GM19240 (cell line): ENCODE measurements at regions not wholly inside any gene's neighbourhood (a gene's known extent, or its start where the extent isn't known, plus 50 kb on each side); places are given as distances from the start of the nearest gene placed in this dataset.

Experiments used
- DNase-seq: peaks from one replicate; pipeline ENCODE4 v3.0.0; 2011; ENCODE audit warnings: low spot score; ENCODE audit not compliant: insufficient read length

GRCh38 chr3:189042832-189043231 lies 128.9 kb upstream of the TPRG1 start:
- DNase-seq: no peak

- DNase-seq: no peak
These were observed 122.1 kb upstream of the TPRG1 start for GRCh38 chr3:189049458-189050236.

GRCh38 chr3:189053322-189053721 lies 118.4 kb upstream of the TPRG1 start:
- no peak for DNase-seq

- no peak for DNase-seq
These were observed 115.0 kb upstream of the TPRG1 start for GRCh38 chr3:189056646-189057335.

GRCh38 chr3:189057369-189057768 lies 114.4 kb upstream of the TPRG1 start:
- no peak for DNase-seq

GRCh38 chr3:189058071-189058470 lies 113.7 kb upstream of the TPRG1 start:
- no peak for DNase-seq

GRCh38 chr3:189070965-189071364 lies 100.8 kb upstream of the TPRG1 start:
- no peak for DNase-seq

GRCh38 chr3:189071446-189071845 lies 100.3 kb upstream of the TPRG1 start:
- no peak for DNase-seq

GRCh38 chr3:189076449-189076848 lies 95.3 kb upstream of the TPRG1 start:
- no peak for DNase-seq

- no peak for DNase-seq
These were observed 91.0 kb upstream of the TPRG1 start for GRCh38 chr3:189080745-189081144.

GRCh38 chr3:189082666-189083427 lies 88.9 kb upstream of the TPRG1 start:
- DNase-seq: no peak

GRCh38 chr3:189084620-189085019 lies 87.2 kb upstream of the TPRG1 start:
- no peak for DNase-seq

- DNase-seq: no peak
These were observed 79.2 kb upstream of the TPRG1 start for GRCh38 chr3:189092547-189092946.

- no peak for DNase-seq
These were observed 77.2 kb upstream of the TPRG1 start for GRCh38 chr3:189094539-189094938.

- DNase-seq: no peak
These were observed 75.7 kb upstream of the TPRG1 start for GRCh38 chr3:189096092-189096491.

- no peak for DNase-seq
These were observed 72.7 kb upstream of the TPRG1 start for GRCh38 chr3:189099031-189099471.

- no peak for DNase-seq
These were observed 72.1 kb upstream of the TPRG1 start for GRCh38 chr3:189099505-189100290.

- no peak for DNase-seq
These were observed 70.9 kb upstream of the TPRG1 start for GRCh38 chr3:189100866-189101265.

GRCh38 chr3:189101594-189101993 lies 70.2 kb upstream of the TPRG1 start:
- DNase-seq: no peak

- no peak for DNase-seq
These were observed 68.6 kb upstream of the TPRG1 start for GRCh38 chr3:189103208-189103607.

GRCh38 chr3:189108067-189108466 lies 63.7 kb upstream of the TPRG1 start:
- DNase-seq: no peak
